ENCODE measurements at regions not wholly inside any gene's neighbourhood (a gene's known extent, or its start where the extent isn't known, plus 50 kb on each side); places are given as distances from the start of the nearest gene placed in this dataset.
A peak's percentile ranks its signal among the peaks of the same experiment; 100 is the strongest.
"Not testable (repeated sequence)": the region's sequence is repeated elsewhere in the genome, so short reads cannot be mapped to it uniquely, and the experiment has no call there.

- no peak for DNase-seq (ENCODE audit: low spot score)
Measured at GRCh38 chr6:77178821-77179220, 284.5 kb downstream of the HTR1B start.

GRCh38 chr6:77177470-77177869 is 285.8 kb downstream of the HTR1B start:
- DNase-seq (ENCODE audit: low spot score), result no peak

GRCh38 chr6:77173472-77174074 is 289.7 kb downstream of the HTR1B start:
- DNase-seq (ENCODE audit: low spot score), result no peak

- DNase-seq (ENCODE audit: low spot score), result no peak
Measured at GRCh38 chr6:77172578-77172977, 290.7 kb downstream of the HTR1B start.

- no peak for DNase-seq (ENCODE audit: low spot score)
Measured at GRCh38 chr6:77159730-77160129, 303.6 kb downstream of the HTR1B start.

- DNase-seq (ENCODE audit: low spot score), result no peak
Measured at GRCh38 chr6:77151241-77151640, 312.1 kb downstream of the HTR1B start.

GRCh38 chr6:77150736-77151135 is 312.6 kb downstream of the HTR1B start:
- DNase-seq (ENCODE audit: low spot score), result no peak

- DNase-seq (ENCODE audit: low spot score), result no peak
Measured at GRCh38 chr6:77145244-77145643, 318.0 kb downstream of the HTR1B start.

- DNase-seq (ENCODE audit: low spot score), result no peak
Measured at GRCh38 chr6:77143659-77144447, 319.4 kb downstream of the HTR1B start.

GRCh38 chr6:77136086-77136485 is 327.2 kb downstream of the HTR1B start:
- DNase-seq (ENCODE audit: low spot score), result peak; percentile 44

- no peak for DNase-seq (ENCODE audit: low spot score)
Measured at GRCh38 chr6:77133031-77133430, 330.3 kb downstream of the HTR1B start.

- DNase-seq (ENCODE audit: low spot score), result no peak
Measured at GRCh38 chr6:77131426-77131825, 331.9 kb downstream of the HTR1B start.

GRCh38 chr6:77124604-77125003 is 338.7 kb downstream of the HTR1B start:
- no peak for DNase-seq (ENCODE audit: low spot score)

- DNase-seq (ENCODE audit: low spot score), result no peak
Measured at GRCh38 chr6:77123527-77123926, 339.8 kb downstream of the HTR1B start.

- DNase-seq (ENCODE audit: low spot score), result no peak
Measured at GRCh38 chr6:77106992-77107391, 356.3 kb downstream of the HTR1B start.

GRCh38 chr6:77105091-77105490 is 358.2 kb downstream of the HTR1B start:
- no peak for DNase-seq (ENCODE audit: low spot score)

GRCh38 chr6:77097940-77098339 is 365.4 kb downstream of the HTR1B start:
- no peak for DNase-seq (ENCODE audit: low spot score)

GRCh38 chr6:77095936-77096627 is 367.2 kb downstream of the HTR1B start:
- no peak for DNase-seq (ENCODE audit: low spot score)

GRCh38 chr6:77094821-77095220 is 368.5 kb downstream of the HTR1B start:
- no peak for DNase-seq (ENCODE audit: low spot score)

- no peak for DNase-seq (ENCODE audit: low spot score)
Measured at GRCh38 chr6:77092971-77093370, 370.3 kb downstream of the HTR1B start.

GRCh38 chr6:77089776-77090175 is 373.5 kb downstream of the HTR1B start:
- DNase-seq (ENCODE audit: low spot score), result no peak

GRCh38 chr6:77087794-77088318 is 375.4 kb downstream of the HTR1B start:
- not testable (repeated sequence) for DNase-seq (ENCODE audit: low spot score)
